KMS-11 (cell line): ENCODE measurements at regions not wholly inside any gene's neighbourhood (a gene's known extent, or its start where the extent isn't known, plus 50 kb on each side); places are given as distances from the start of the nearest gene placed in this dataset.
A peak's percentile ranks its signal among the peaks of the same experiment; 100 is the strongest.

Experiments used
- H2AFZ ChIP-seq: fragments of 200-600 bp; sonication (generic); 2 replicates; pipeline ENCODE4 v1.6.1; 2016; ENCODE audit warnings: antibody characterized with exemption, mixed run types, low read depth
- H3K27ac ChIP-seq: fragments of 200-600 bp; sonication (generic); 2 replicates; pipeline ENCODE4 v1.6.1; 2016; ENCODE audit warnings: mild to moderate bottlenecking, mixed run types
- H3K27me3 ChIP-seq: fragments of 200-600 bp; sonication (generic); 2 replicates; pipeline ENCODE4 v1.6.1; 2017; ENCODE audit warnings: mild to moderate bottlenecking, low read depth, mixed run types, moderate library complexity; ENCODE audit not compliant: insufficient read depth
- H3K36me3 ChIP-seq: fragments of 200-600 bp; sonication (generic); 2 replicates; pipeline ENCODE4 v1.6.1; 2017; ENCODE audit warnings: mild to moderate bottlenecking, mixed run types; ENCODE audit not compliant: insufficient read depth
- H3K4me1 ChIP-seq: fragments of 200-600 bp; sonication (generic); 2 replicates; pipeline ENCODE4 v1.6.1; 2016; ENCODE audit warnings: mild to moderate bottlenecking, low read depth, mixed run types; ENCODE audit not compliant: poor library complexity, severe bottlenecking
- H3K4me2 ChIP-seq: fragments of 200-600 bp; sonication (generic); 2 replicates; pipeline ENCODE4 v1.7.0; 2016; ENCODE audit warnings: mild to moderate bottlenecking, mixed run types
- H3K4me3 ChIP-seq: fragments of 200-600 bp; sonication (generic); IDR thresholded peaks from 2 replicates; pipeline ENCODE4 v1.6.1; 2017; ENCODE audit warnings: low read depth, low read length, mixed read lengths; ENCODE audit not compliant: insufficient read depth
- H3K79me2 ChIP-seq: fragments of 200-600 bp; sonication (generic); 2 replicates; pipeline ENCODE4 v1.6.1; 2016; ENCODE audit warnings: low read depth, mixed run types; ENCODE audit not compliant: insufficient read depth
- H3K9ac ChIP-seq: fragments of 200-600 bp; sonication (generic); 2 replicates; pipeline ENCODE4 v1.6.1; 2016; ENCODE audit warnings: mild to moderate bottlenecking, mixed run types
- H4K20me1 ChIP-seq: fragments of 200-600 bp; sonication (generic); 2 replicates; pipeline ENCODE4 v1.6.1; 2016; ENCODE audit warnings: mild to moderate bottlenecking, mixed run types; ENCODE audit not compliant: insufficient read depth
- TF ChIP-seq, protein P1 (sequence below): fragments of 200-600 bp; sonication (generic); conservative IDR thresholded peaks from 2 replicates; pipeline ENCODE4 v1.6.1; 2017; ENCODE audit warnings: low read depth, mild to moderate bottlenecking, antibody characterized with exemption, low read length, moderate library complexity, mixed read lengths

DNA sequence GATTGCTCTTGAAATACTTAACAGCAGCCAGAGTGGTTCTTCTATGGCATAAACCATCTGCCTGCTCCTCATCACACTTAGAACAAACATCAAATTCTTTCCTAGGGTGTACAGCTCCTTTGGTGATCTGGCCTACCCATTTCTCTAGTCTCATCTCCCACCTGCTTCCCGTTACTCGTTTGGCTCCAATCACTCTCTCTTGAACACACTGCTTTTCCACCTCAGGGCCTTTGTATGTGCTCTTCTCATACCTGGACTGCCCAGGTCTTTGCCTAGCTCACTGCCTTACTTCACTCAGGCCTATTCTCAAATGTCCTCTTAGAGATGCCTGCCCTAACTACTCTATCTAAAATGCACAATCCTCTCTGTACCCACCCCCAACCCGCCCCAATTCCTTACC is 100.5 kb downstream of the KCNRG start:
- Histone ChIP-seq H3K4me2 (no peak overlapping the region), H3K36me3 (no peaks in the 10 kb centered on the region), H2AFZ (no peak overlapping the region), H3K27ac (no peak overlapping the region), H3K4me3 (no peak overlapping the region), H3K4me1 (peaks cover 5% of the 10 kb centered on the region), H4K20me1 (no peaks in the 10 kb centered on the region), H3K9ac (no peak overlapping the region), H3K79me2 (peaks cover 42% of the 10 kb centered on the region; the same call in 1 of the 2 replicates), H3K27me3 (no peaks in the 10 kb centered on the region)
- TF ChIP-seq, protein P1, sequence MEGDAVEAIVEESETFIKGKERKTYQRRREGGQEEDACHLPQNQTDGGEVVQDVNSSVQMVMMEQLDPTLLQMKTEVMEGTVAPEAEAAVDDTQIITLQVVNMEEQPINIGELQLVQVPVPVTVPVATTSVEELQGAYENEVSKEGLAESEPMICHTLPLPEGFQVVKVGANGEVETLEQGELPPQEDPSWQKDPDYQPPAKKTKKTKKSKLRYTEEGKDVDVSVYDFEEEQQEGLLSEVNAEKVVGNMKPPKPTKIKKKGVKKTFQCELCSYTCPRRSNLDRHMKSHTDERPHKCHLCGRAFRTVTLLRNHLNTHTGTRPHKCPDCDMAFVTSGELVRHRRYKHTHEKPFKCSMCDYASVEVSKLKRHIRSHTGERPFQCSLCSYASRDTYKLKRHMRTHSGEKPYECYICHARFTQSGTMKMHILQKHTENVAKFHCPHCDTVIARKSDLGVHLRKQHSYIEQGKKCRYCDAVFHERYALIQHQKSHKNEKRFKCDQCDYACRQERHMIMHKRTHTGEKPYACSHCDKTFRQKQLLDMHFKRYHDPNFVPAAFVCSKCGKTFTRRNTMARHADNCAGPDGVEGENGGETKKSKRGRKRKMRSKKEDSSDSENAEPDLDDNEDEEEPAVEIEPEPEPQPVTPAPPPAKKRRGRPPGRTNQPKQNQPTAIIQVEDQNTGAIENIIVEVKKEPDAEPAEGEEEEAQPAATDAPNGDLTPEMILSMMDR: no peak

DNA sequence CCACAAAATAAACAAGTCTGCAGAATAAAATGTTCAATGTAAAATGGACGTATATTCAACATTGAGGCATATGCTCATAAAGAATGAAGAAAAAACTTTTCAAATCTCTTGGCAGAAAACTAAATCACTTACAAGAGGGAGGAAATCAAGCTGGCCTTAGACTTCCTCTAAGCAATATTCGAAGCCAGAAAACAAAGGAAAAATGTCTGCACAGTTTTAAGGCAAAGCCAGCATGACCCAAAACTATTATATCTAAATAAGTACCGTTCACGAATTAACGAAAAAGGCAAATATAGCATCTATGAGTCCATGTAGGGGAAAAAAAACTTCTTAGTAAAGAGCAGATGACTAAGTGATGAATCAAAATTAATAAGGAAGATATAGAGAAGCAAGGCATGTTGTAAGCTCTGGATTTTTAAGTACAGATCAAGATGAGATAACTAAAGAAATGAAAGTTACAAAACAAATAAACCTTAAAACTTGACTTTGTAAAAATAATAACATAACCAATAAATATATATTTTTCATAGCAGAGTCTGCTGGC is 101.3 kb downstream of the KCNRG start:
- Histone ChIP-seq H3K79me2 (peaks cover 42% of the 10 kb centered on the region; the same call in 1 of the 2 replicates), H3K4me2 (no peak overlapping the region), H2AFZ (no peak overlapping the region), H3K4me1 (peaks cover 6% of the 10 kb centered on the region), H4K20me1 (no peaks in the 10 kb centered on the region), H3K27me3 (no peaks in the 10 kb centered on the region), H3K36me3 (no peaks in the 10 kb centered on the region), H3K9ac (no peak overlapping the region), H3K27ac (no peak overlapping the region), H3K4me3 (no peak overlapping the region)
- TF ChIP-seq, protein P1: no peak

DNA sequence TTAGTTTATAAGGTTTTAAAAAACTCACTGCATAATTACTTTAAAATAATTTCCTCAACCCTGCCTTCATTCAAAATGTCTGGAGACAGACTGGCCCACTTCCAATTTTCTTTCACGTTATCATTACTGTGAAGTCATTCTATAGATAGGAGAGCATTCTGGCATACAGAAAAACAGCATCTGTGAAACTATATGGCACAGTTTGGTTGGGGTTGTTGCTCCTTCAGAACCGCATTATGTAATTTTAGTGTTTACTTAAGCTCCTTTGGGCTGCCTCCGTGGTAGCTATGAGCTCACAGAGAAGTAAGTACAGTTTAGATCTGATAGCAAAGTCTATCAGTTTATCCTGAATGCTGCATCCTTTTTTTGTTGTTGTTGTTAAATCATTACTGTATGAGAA is 104.3 kb downstream of the KCNRG start:
- Histone ChIP-seq H3K79me2 (peaks cover 52% of the 10 kb centered on the region), H3K4me3 (no peak overlapping the region), H3K4me1 (peaks cover 19% of the 10 kb centered on the region), H3K36me3 (no peaks in the 10 kb centered on the region), H3K4me2 (no peak overlapping the region), H3K27me3 (no peaks in the 10 kb centered on the region), H3K27ac (no peak overlapping the region), H3K9ac (no peak overlapping the region), H4K20me1 (no peaks in the 10 kb centered on the region), H2AFZ (no peak overlapping the region)
- TF ChIP-seq, protein P1: no peak

DNA sequence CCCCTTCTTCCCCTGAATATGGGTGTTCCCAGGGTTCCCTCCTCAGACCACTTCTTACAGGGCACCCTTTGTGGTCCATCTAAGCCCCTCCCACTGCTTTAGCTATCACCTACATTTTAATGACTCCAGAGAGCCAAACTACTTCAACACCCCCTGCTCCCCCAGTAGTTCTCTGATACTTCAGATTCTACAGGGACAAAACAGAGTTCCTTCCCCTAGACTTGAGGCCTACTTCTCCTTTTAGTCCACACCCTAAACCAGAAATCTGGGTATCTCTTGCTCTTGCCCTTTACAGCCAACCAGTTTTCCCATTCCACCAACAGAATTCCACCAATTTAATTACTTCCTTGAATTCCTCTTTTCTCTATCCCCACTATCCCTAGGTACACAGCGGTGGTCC is 107.2 kb downstream of the KCNRG start:
- Histone ChIP-seq H3K27ac (no peak overlapping the region), H3K4me2 (peak overlapping the region; percentile 31; the same call in 1 of the 2 replicates), H3K9ac (no peak overlapping the region; the same call in 1 of the 2 replicates)

More for the DNA sequence above, 107.2 kb downstream of the KCNRG start:
- TF ChIP-seq, protein P1: no peak
- Histone ChIP-seq H3K79me2 (peaks cover 42% of the 10 kb centered on the region), H4K20me1 (no peaks in the 10 kb centered on the region), H3K4me1 (peaks cover 24% of the 10 kb centered on the region), H3K36me3 (no peaks in the 10 kb centered on the region), H3K4me3 (no peak overlapping the region), H3K27me3 (no peaks in the 10 kb centered on the region), H2AFZ (no peak overlapping the region)
